Neuronal stem cell (in vitro differentiated cells): ENCODE measurements at regions not wholly inside any gene's neighbourhood (a gene's known extent, or its start where the extent isn't known, plus 50 kb on each side); places are given as distances from the start of the nearest gene placed in this dataset.

Source experiments
- DNase-seq: peaks from one replicate; pipeline ENCODE4 v3.0.0-alpha.2; 2013; ENCODE audit warnings: low spot score
- H2AFZ ChIP-seq: one replicate; pipeline ENCODE4 v1.6.1; 2013; ENCODE audit warnings: mild to moderate bottlenecking, low read length, inconsistent platforms
- H2AK5ac ChIP-seq: 2 replicates; pipeline ENCODE4 v1.6.1; 2013; ENCODE audit warnings: low read depth, mild to moderate bottlenecking, inconsistent platforms, low read length, moderate library complexity, mixed read lengths
- H2BK120ac ChIP-seq: 2 replicates; pipeline ENCODE4 v1.6.1; 2013; ENCODE audit warnings: low read depth, mild to moderate bottlenecking, inconsistent platforms, low read length, moderate library complexity, mixed read lengths
- H2BK12ac ChIP-seq: one replicate; pipeline ENCODE4 v1.6.1; 2013; ENCODE audit warnings: low read length, inconsistent platforms
- H2BK15ac ChIP-seq: 2 replicates; pipeline ENCODE4 v1.6.1; 2013; ENCODE audit warnings: mild to moderate bottlenecking, low read length, inconsistent platforms, mixed read lengths
- H2BK5ac ChIP-seq: one replicate; pipeline ENCODE4 v1.6.1; 2013; ENCODE audit warnings: inconsistent platforms, mild to moderate bottlenecking, low read length, moderate library complexity
- H3K14ac ChIP-seq: one replicate; pipeline ENCODE4 v1.6.1; 2013; ENCODE audit warnings: low read length, inconsistent platforms
- H3K18ac ChIP-seq: 2 replicates; pipeline ENCODE4 v1.6.1; 2013; ENCODE audit warnings: low read length, inconsistent platforms
- H3K23ac ChIP-seq: 2 replicates; pipeline ENCODE4 v1.6.1; 2013; ENCODE audit warnings: low read depth, mild to moderate bottlenecking, mixed read lengths, low read length, inconsistent platforms; ENCODE audit not compliant: poor library complexity
- H3K27ac ChIP-seq: replicated peaks from 3 replicates; pipeline ENCODE4 v1.5.1; 2013; ENCODE audit warnings: low read length, inconsistent platforms
- H3K27me3 ChIP-seq, 3 experiments: 2 replicates each; pipeline ENCODE4 v1.6.1; 2013; ENCODE audit warnings: low read length in 3 of 3, mild to moderate bottlenecking in 2 of 3, inconsistent platforms in 1 of 3, low read depth in 1 of 3, mixed read lengths in 1 of 3, moderate library complexity in 1 of 3; ENCODE audit not compliant: control insufficient read depth in 3 of 3, insufficient read depth in 3 of 3
- H3K36me3 ChIP-seq, 2 donors: replicated peaks in 1 of 2; 2 replicates each; pipeline ENCODE4 v1.6.1; 2013; ENCODE audit warnings: low read length in 2 of 2; ENCODE audit not compliant: control insufficient read depth in 2 of 2, insufficient read depth in 2 of 2
- H3K4ac ChIP-seq: 2 replicates; pipeline ENCODE4 v1.6.1; 2013; ENCODE audit warnings: inconsistent platforms, mild to moderate bottlenecking, low read length, moderate library complexity
- H3K4me1 ChIP-seq, 2 donors: 1 replicate in 1 of 2; 2 replicates in 1 of 2; pipeline ENCODE4 v1.6.1; 2013; ENCODE audit warnings: low read length in 2 of 2, low read depth in 1 of 2; ENCODE audit not compliant: control insufficient read depth in 2 of 2, insufficient read depth in 1 of 2
- H3K4me2 ChIP-seq: one replicate; pipeline ENCODE4 v1.6.1; 2013; ENCODE audit warnings: mild to moderate bottlenecking, low read length, inconsistent platforms; ENCODE audit not compliant: insufficient read depth, poor library complexity, severe bottlenecking
- H3K4me3 ChIP-seq, 2 donors: 2 replicates each; pipeline ENCODE4 v1.5.1; 2013; ENCODE audit warnings: low read length in 2 of 2, mild to moderate bottlenecking in 2 of 2, inconsistent platforms in 1 of 2, moderate library complexity in 1 of 2
- H3K79me1 ChIP-seq: one replicate; pipeline ENCODE4 v1.6.1; 2013; ENCODE audit warnings: low read depth, mild to moderate bottlenecking, inconsistent platforms, low read length, moderate library complexity
- H3K9ac ChIP-seq: one replicate; pipeline ENCODE4 v1.6.1; 2013; ENCODE audit warnings: mild to moderate bottlenecking, low read depth, low read length, inconsistent platforms; ENCODE audit not compliant: poor library complexity
- H3K9me3 ChIP-seq, 2 donors: replicated peaks in 1 of 2; 2 replicates each; pipeline versions ENCODE3 to v1.6.1; 2013; ENCODE audit warnings: low read length in 2 of 2, mild to moderate bottlenecking in 2 of 2, inconsistent platforms in 1 of 2, low read depth in 1 of 2, mixed read lengths in 1 of 2, moderate library complexity in 1 of 2; ENCODE audit not compliant: control insufficient read depth in 2 of 2, insufficient read depth in 1 of 2
- H4K8ac ChIP-seq: one replicate; pipeline ENCODE4 v1.6.1; 2013; ENCODE audit warnings: low read depth, mild to moderate bottlenecking, inconsistent platforms, low read length, moderate library complexity
- H4K91ac ChIP-seq: one replicate; pipeline ENCODE4 v1.6.1; 2013; ENCODE audit warnings: low read length, low read depth, mild to moderate bottlenecking, inconsistent platforms; ENCODE audit not compliant: poor library complexity
- WGBS, 2 donors: extraction: QIAGEN DNeasy Blood & Tissue Kit; methylation state at CpG; one replicate each; pipeline ENCODE4 v1.1.7; 2013; ENCODE audit warnings: missing lambda C conversion rate in 2 of 2, mixed read lengths in 1 of 2; ENCODE audit not compliant: insufficient read length in 2 of 2, insufficient replicate concordance in 1 of 2; ENCODE audit errors: extremely low coverage in 2 of 2; 5-methylcytosine and 5-hydroxymethylcytosine counted together

- H3K4me1 ChIP-seq, result peaks cover 30 to 36% of the 10 kb centered on the region in 2 donors
These were observed 84.5 kb upstream of the MAML3 start for GRCh38 chr4:140238351-140239056.

GRCh38 chr4:140237616-140238350, 83.8 kb upstream of the MAML3 start:
- H3K9ac ChIP-seq, result peak overlapping the region; percentile 65
- H2BK12ac ChIP-seq, result peak overlapping the region; percentile 1
- no peak overlapping the region for H2BK120ac ChIP-seq
- peak overlapping the region; percentile 98 for H3K27ac ChIP-seq
- H3K4me3 ChIP-seq, result peak overlapping the region; percentile 2 to 39
- H4K91ac ChIP-seq, result peak overlapping the region; percentile 13
- no peak overlapping the region for H2AK5ac ChIP-seq
- no peak overlapping the region for H4K8ac ChIP-seq
- H2BK15ac ChIP-seq, result no peak overlapping the region
- no CpG with 5 or more reads among the region's 16 CpGs for WGBS, 2 donors
- peak overlapping the region; percentile 6 for H3K18ac ChIP-seq
- H3K14ac ChIP-seq, result no peak overlapping the region
- no peaks in the 10 kb centered on the region for H3K9me3 ChIP-seq
- peak overlapping the region; percentile 78 for H2AFZ ChIP-seq
- H3K79me1 ChIP-seq, result no peaks in the 10 kb centered on the region
- H3K23ac ChIP-seq, result no peak overlapping the region
- H3K4ac ChIP-seq, result no peak overlapping the region
- peak overlapping the region; percentile 76 for H2BK5ac ChIP-seq
- H3K4me1 ChIP-seq, result peaks cover 28 to 29% of the 10 kb centered on the region in 2 donors
- H3K36me3 ChIP-seq, result no peaks in the 10 kb centered on the region
- H3K4me2 ChIP-seq, result peak overlapping the region; percentile 67
- DNase-seq, result peak; percentile 84
- H3K27me3 ChIP-seq, result no peaks in the 10 kb centered on the region

More at GRCh38 chr4:140238351-140239056, 84.5 kb upstream of the MAML3 start:
- Histone ChIP-seq H3K79me1 (no peaks in the 10 kb centered on the region), H3K18ac (peak overlapping the region; percentile 95), H3K4ac (no peak overlapping the region), H3K9me3 (no peaks in the 10 kb centered on the region), H3K14ac (peak overlapping the region; percentile 59), H2BK15ac (peak overlapping the region; percentile 56), H2BK12ac (peak overlapping the region; percentile 1), H3K4me3 (peak overlapping the region in 1 of 2 donors; percentile 39), H2BK5ac (peak overlapping the region; percentile 76), H3K4me2 (no peak overlapping the region), H4K91ac (no peak overlapping the region), H3K36me3 (no peaks in the 10 kb centered on the region), H3K27me3 (no peaks in the 10 kb centered on the region), H2AK5ac (no peak overlapping the region), H4K8ac (no peak overlapping the region), H2BK120ac (peak overlapping the region; percentile 49), H2AFZ (peak overlapping the region; percentile 78), H3K27ac (peak overlapping the region; percentile 98), H3K23ac (no peak overlapping the region), H3K9ac (no peak overlapping the region)
- peak; percentile 39 for DNase-seq
- no CpG with 5 or more reads among the region's 13 CpGs for WGBS, 2 donors

DNA sequence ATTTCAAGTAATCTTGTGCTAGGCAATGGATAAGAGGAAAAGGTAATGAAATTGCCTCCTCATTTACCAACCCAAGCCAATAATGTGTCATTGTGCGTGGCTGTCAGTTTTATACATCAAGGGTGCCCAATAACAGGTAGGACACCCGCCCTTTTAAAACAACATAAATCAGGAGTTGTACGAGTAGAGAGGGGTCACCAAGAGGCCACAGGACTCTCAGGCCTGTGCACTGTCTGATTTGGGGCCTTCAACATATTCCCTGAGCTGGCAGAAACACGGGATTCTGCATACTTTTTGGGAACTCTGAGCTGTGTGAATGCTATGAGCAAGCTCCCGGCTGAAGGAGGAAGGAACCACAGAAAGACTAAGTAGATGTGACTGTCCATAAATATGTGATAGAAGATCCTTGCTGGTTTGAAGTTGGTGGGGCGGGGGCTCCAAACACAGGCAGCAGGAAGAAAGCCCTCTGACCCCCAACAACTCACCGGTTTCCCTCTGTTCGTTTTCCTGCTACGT, 82.7 kb upstream of the MAML3 start:
- Histone ChIP-seq H3K36me3 (no peaks in the 10 kb centered on the region), H4K91ac (no peak overlapping the region), H3K79me1 (no peaks in the 10 kb centered on the region), H3K4me3 (no peak overlapping the region), H3K23ac (no peak overlapping the region), H2BK120ac (no peak overlapping the region), H2BK15ac (no peak overlapping the region), H3K18ac (peak overlapping the region; percentile 20), H3K4me2 (no peak overlapping the region), H3K9ac (no peak overlapping the region), H2BK12ac (no peak overlapping the region), H3K27ac (peak overlapping the region; percentile 98), H3K4me1 (peaks cover 27 to 28% of the 10 kb centered on the region in 2 donors), H3K14ac (no peak overlapping the region), H4K8ac (no peak overlapping the region), H2AFZ (peak overlapping the region; percentile 78), H3K27me3 (no peaks in the 10 kb centered on the region), H2AK5ac (peak overlapping the region; percentile 6), H3K4ac (no peak overlapping the region), H3K9me3 (no peaks in the 10 kb centered on the region), H2BK5ac (peak overlapping the region; percentile 8)
- no CpG with 5 or more reads among the region's 9 CpGs for WGBS, 2 donors
- no peak for DNase-seq

GRCh38 chr4:140234697-140235060, 80.7 kb upstream of the MAML3 start:
- Histone ChIP-seq H3K9me3 (no peaks in the 10 kb centered on the region), H3K9ac (no peak overlapping the region), H2BK12ac (no peak overlapping the region), H2AFZ (peak overlapping the region; percentile 55), H4K91ac (no peak overlapping the region), H3K4me1 (peaks cover 24 to 25% of the 10 kb centered on the region in 2 donors), H3K14ac (no peak overlapping the region), H3K79me1 (no peaks in the 10 kb centered on the region), H2BK5ac (no peak overlapping the region), H2AK5ac (no peak overlapping the region), H4K8ac (no peak overlapping the region), H3K23ac (no peak overlapping the region), H2BK120ac (no peak overlapping the region), H3K4me3 (no peak overlapping the region), H3K4me2 (no peak overlapping the region), H3K27me3 (no peaks in the 10 kb centered on the region), H3K36me3 (no peaks in the 10 kb centered on the region), H3K18ac (no peak overlapping the region), H3K27ac (no peak overlapping the region), H3K4ac (no peak overlapping the region), H2BK15ac (no peak overlapping the region)
- DNase-seq, result no peak
- WGBS, 2 donors, result no CpG with 5 or more reads among the region's 3 CpGs
